ENCODE measurements at regions not wholly inside any gene's neighbourhood (a gene's known extent, or its start where the extent isn't known, plus 50 kb on each side); places are given as distances from the start of the nearest gene placed in this dataset.
"Not testable (repeated sequence)": the region's sequence is repeated elsewhere in the genome, so short reads cannot be mapped to it uniquely, and the experiment has no call there.

- no peak for TF ChIP-seq CTCF (conservative IDR thresholded peaks at IDR 0.05)
- no peaks in the 10 kb centered on the region for H3K27me3 Mint-ChIP-seq (ENCODE audit: low read depth)
- no peaks in the 10 kb centered on the region for H3K36me3 Mint-ChIP-seq (ENCODE audit: low read depth)
- H3K4me1 Mint-ChIP-seq = no peaks in the 10 kb centered on the region
- H3K27ac Mint-ChIP-seq (ENCODE audit: unreplicated experiment) = no peak overlapping the region
- H3K9me3 Mint-ChIP-seq = peaks cover 3% of the 10 kb centered on the region
- no peak for DNase-seq (ENCODE audit: low read depth, low spot score)
- H3K4me3 Mint-ChIP-seq = no peak overlapping the region
Observed at GRCh38 chr5:163163858-163164257, 273.5 kb upstream of the CCNG1 start.

DNA sequence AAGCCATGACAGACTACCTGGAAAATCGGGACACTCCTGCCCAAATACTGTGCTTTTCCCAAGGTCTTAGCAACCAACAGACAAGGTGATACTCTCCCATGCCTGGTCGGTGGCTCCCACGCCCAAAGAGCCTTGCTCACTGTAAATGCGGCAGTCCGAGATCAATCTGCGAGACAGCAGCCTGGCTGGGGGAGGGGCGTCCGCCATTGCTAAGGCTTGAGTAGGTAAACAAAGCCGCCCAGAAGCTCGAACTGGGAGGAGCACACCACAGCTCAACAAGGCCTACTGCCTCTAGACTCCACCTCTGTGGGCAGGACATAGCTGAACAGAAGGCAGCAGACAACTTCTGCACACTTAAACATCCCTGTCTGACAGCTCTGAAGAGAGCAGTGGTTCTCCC, 272.1 kb upstream of the CCNG1 start:
- DNase-seq (ENCODE audit: low read depth, low spot score) = no peak
- no peak for TF ChIP-seq CTCF (conservative IDR thresholded peaks at IDR 0.05)
- Mint-ChIP-seq H3K9me3 (peaks cover 3% of the 10 kb centered on the region), H3K27ac (ENCODE audit: unreplicated experiment) (no peak overlapping the region), H3K36me3 (ENCODE audit: low read depth) (no peaks in the 10 kb centered on the region), H3K4me1 (no peaks in the 10 kb centered on the region), H3K27me3 (ENCODE audit: low read depth) (no peaks in the 10 kb centered on the region), H3K4me3 (no peak overlapping the region)

- not testable (repeated sequence) for H3K4me1 Mint-ChIP-seq; DNase-seq (ENCODE audit: low read depth, low spot score); H3K9me3 Mint-ChIP-seq; H3K27me3 Mint-ChIP-seq (ENCODE audit: low read depth); H3K27ac Mint-ChIP-seq (ENCODE audit: unreplicated experiment); H3K36me3 Mint-ChIP-seq (ENCODE audit: low read depth); H3K4me3 Mint-ChIP-seq
Observed at GRCh38 chr5:163170161-163170560, 267.2 kb upstream of the CCNG1 start.

DNA sequence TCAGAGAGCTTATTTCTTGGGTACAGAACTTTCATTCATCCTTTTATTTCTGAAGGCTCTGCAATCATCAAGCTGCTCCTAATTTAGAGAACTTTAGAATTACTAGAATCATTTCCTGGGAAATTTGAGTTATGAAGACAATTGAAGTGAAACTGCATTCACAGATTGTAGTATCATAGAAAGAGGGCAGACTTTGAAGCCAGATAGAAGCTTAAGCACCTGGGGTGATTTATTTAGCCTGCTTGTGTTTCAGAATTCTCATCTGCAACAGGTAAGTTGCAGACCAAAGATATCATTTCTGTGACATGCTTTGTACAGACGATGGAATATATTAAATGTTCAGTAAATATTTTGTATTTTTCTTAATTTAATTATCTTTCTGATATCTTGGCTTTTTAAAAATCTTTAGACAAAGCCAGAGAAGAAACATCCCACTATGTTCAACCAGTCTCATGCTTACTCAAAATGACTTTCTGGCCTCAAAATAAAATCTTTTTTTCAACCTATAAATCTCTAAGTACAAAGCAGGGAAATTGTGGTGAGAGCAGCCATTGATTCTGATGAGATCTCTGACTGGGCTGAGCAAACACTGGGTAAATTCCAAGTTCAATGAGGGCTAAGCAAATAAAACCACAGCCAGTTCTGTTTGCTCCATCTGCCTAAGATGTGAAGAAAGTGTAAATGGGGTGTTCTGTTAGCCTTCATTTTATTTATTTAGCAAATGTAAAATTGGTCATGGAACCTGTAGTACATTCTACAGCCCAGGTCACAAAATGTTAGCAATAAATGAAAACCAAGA, 264.7 kb upstream of the CCNG1 start:
- Mint-ChIP-seq H3K4me3 (no peak overlapping the region), H3K27ac (ENCODE audit: unreplicated experiment) (no peak overlapping the region)

GRCh38 chr5:163177971-163178370, 259.4 kb upstream of the CCNG1 start:
- no peak for TF ChIP-seq CTCF (conservative IDR thresholded peaks at IDR 0.05)
- H3K27ac Mint-ChIP-seq (ENCODE audit: unreplicated experiment) = no peak overlapping the region
- H3K4me3 Mint-ChIP-seq = no peak overlapping the region
- no peaks in the 10 kb centered on the region for H3K36me3 Mint-ChIP-seq (ENCODE audit: low read depth)
- H3K27me3 Mint-ChIP-seq (ENCODE audit: low read depth) = peaks cover 3% of the 10 kb centered on the region
- no peaks in the 10 kb centered on the region for H3K9me3 Mint-ChIP-seq
- H3K4me1 Mint-ChIP-seq = no peaks in the 10 kb centered on the region
- DNase-seq (ENCODE audit: low read depth, low spot score) = no peak

More for the DNA sequence above, 264.7 kb upstream of the CCNG1 start:
- Mint-ChIP-seq H3K4me1 (no peaks in the 10 kb centered on the region), H3K36me3 (ENCODE audit: low read depth) (no peaks in the 10 kb centered on the region), H3K9me3 (peaks cover 3% of the 10 kb centered on the region), H3K27me3 (ENCODE audit: low read depth) (no peaks in the 10 kb centered on the region)
- DNase-seq (ENCODE audit: low read depth, low spot score) = no peak
- TF ChIP-seq CTCF (conservative IDR thresholded peaks at IDR 0.05) = no peak

- Mint-ChIP-seq H3K4me3 (no peak overlapping the region), H3K27me3 (ENCODE audit: low read depth) (peaks cover 3% of the 10 kb centered on the region)
Observed at GRCh38 chr5:163185315-163185714, 252.1 kb upstream of the CCNG1 start.

More at GRCh38 chr5:163185315-163185714, 252.1 kb upstream of the CCNG1 start:
- H3K9me3 Mint-ChIP-seq = peaks cover 7% of the 10 kb centered on the region
- H3K36me3 Mint-ChIP-seq (ENCODE audit: low read depth) = no peaks in the 10 kb centered on the region
- no peak overlapping the region for H3K27ac Mint-ChIP-seq (ENCODE audit: unreplicated experiment)
- DNase-seq (ENCODE audit: low read depth, low spot score) = no peak
- TF ChIP-seq CTCF (conservative IDR thresholded peaks at IDR 0.05) = no peak
- H3K4me1 Mint-ChIP-seq = no peaks in the 10 kb centered on the region
